ENCODE measurements at regions not wholly inside any gene's neighbourhood (a gene's known extent, or its start where the extent isn't known, plus 50 kb on each side); places are given as distances from the start of the nearest gene placed in this dataset.
"Not testable (repeated sequence)": the region's sequence is repeated elsewhere in the genome, so short reads cannot be mapped to it uniquely, and the experiment has no call there.

DNA sequence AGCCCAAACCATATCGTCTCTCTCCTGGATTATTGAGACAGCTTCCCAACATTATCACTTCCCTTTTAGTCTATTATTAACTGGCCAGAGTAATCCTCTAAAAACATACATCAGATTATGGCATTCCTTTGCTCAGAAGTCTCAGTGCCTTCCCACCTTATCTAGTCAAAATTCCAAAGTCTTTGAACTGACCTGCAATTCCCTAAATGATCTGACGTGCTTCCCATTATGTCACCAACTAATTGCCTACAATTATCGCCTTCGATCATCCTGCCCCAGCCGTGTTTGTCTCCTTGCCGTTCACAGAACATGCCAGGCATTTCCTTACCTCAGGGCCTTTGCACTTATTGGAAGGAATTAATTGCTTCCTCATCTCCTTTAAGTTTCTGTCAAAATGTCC lies 332.4 kb downstream of the IRS1 start:
- DNase-seq: no peak

DNA sequence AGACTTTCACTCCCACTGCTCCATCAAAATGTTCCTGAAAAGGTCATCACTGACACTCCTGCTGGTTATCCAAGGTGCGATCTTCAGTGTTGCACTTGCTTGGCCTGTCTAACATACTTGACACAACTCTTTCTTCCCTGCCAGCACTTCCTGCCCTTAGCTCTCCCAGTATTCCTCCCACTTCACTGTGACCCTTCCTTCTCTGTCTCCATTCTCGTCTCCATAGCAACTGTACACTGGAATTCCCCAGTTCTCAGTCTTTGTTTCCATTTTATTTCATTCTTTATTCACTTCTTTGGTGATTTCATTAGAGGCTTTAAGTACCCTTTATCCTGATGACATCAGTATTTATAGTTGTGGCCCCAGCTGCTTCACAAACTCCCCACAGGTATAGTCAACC lies 333.0 kb downstream of the IRS1 start:
- DNase-seq: no peak

DNA sequence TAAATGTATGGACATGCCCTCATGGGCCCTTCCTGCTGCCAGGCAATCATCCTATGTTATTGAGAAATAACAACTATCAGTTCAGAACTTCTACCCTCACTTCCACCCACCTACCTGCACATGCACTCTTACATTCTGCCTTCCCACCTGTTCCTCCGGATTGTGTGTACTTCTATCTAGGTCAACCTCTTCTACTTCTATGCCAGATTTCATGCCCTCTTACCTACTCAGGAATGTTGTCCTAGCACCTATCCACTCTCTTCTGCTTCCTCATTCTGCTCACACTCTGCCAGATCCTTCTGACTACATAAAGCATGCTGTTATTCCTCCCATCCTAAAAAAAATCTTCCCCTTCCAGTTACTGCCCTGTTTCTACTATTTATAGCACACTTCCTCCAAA lies 333.5 kb downstream of the IRS1 start:
- no peak for DNase-seq

DNA sequence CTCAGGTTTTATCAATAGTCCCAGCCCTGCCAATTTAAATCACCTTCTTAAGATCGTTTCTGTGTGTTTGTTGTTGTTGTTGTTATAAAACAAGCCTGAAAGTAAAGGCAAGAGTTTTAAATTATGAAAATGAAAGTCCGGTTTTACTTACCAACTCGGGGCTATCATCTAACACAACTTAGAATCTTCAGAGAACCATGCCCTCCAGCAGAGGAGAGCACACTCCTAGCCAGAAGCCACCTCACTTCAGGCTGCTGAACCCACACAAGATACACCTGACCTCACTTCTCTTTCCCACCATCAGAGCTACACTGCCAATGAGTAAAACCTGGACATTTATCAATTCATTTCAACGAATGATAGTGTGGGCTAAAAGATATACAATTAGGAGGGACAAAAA lies 335.2 kb downstream of the IRS1 start:
- DNase-seq: no peak

DNA sequence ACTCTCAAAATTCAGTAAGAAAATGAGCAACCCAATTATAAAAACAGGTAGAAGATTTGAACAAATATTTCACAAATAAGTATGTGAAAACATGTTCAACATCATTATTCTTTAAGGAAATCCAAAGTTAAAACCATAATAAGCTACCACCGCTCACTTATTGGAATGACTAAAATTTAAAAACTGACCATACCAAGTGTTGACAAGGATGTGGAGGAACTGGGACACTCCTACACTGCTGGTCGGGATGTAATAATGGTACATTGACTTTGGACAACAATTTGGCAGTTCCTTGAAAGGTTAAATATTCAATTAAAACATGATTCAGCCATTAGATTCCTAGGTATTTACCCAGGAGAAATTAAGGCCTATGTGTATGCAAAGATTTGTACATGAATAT lies 336.5 kb downstream of the IRS1 start:
- DNase-seq: no peak

DNA sequence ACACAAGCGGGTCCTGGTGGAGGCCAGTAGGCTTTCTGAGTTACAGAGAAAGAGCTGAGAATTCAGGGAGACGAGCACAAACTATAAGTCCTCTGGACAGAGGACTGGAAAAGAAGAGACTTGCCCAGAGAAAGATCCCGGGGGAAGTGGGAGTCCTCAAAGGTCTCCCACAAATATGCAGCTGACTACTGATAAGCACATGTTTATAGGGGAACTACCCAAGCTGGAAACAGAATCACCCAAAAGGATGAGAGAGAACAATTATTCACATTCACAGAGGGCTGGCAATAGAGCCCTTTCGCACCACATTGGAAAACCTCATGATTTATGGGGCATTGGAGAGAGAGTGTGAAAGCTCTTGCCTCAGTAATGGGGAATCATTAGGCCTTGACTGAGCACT lies 337.6 kb downstream of the IRS1 start:
- DNase-seq: no peak

DNA sequence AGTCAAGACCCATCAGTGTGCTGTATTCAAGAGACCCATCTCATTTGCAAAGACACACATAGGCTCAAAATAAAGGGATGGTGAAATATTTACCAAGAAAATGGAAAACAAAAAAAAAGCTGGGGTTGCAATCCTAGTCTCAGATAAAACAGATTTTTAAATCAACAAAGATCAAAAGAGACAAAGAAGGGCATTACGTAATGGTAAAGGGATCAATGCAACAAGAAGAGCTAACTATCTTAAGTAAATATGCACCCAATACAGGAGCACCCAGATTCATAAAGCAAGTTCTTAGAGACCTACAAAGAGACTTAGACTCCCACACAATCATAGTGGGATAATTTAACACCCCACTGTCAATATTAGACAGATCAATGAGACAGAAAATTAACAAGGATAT lies 343.5 kb downstream of the IRS1 start:
- not testable (repeated sequence) for DNase-seq

DNA sequence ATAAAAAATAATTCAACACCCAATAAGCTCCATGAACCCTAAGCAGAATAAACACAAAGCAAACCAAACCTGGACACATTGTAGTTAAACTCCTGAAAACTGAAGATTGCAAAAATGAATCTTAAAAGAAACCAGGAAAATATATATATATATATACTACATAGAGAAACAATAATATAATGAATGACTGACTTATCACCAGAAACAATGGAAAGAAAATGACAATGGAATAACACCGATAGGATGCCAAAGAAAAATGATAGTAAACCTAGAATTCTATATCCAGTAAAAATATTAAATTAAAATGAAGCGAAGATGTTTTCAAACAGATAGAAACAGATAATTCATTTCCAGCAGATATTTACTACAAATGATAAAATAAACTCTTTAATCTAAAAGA lies 346.9 kb downstream of the IRS1 start:
- no peak for DNase-seq

DNA sequence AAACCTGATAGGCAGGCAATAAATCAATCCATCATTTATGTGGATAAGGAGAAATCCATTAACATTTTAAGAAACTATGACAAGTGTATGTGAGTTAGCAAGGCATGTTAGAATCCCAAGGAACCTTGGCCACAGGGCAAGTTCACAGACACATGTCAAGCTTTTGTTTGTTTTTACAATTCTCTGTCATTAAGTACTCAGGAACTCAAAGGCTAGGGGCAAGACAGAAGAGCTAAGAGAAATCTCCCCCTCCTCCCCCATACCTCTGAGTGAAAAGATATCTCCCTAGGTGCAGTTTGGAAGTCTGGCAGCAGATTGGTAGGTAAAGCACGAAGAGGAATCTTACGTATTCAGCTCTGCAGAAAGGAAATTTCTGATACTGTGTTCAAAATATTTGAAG lies 348.1 kb downstream of the IRS1 start:
- no peak for DNase-seq

DNA sequence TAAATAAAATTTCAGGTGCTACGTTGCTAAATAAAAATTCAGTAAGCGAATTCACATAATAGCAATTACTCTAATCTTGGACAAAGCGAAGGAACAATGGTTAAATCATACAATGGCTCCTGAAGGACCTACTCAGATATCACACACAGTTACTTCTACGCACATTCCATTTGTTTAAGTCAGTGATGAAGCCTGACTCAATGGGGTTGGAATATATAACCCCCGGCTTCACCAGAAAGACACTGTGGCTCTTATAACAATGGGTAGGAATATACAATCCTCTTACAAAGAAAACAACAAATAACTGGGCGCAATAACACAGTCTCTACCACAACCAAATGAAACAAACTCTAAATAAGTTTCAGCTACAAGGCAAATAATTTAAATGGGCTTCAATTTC lies 349.5 kb downstream of the IRS1 start:
- DNase-seq: peak; percentile 50

DNA sequence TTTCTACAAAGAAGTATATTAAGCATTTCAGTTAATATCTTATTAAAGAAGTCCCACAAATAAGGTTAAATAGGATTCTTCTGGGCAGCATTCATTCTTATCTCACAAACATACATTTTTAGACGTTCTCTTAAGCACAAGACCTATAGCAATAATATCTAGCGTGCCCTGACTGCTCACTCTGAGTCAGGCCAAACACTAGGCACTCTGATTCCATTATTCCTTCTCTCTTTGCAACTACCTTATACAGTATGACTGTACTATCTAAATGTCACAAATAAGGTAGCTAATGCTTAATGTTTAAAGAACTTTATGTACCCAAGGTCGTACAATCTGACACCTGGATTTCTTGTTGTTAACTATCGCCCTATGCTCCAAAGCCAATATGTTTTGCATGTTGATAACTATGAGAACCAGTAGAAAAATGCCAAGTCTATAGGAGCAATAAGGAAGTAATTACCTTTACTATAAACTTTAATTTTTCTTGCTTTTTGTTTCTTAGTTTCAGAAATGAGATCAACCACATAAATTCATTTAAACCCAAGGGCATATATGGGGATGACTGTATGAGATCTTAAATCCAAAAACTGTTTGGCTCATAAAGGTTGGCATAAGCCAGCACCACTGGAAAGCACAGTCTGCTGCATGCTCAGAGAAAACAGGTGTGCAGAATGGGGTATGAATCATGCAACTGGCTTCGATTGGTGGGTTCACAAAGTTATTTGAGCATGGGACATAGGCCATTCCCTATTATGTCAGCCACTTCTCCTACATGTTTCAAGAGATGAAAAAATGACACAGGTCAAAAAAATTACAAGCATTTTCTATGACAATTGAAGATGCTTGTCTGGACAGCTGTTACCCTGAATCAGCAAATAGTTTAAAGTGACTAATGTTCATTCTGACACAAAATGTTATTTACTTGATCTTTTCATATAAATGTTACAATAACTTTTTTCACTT lies 352.0 kb downstream of the IRS1 start:
- DNase-seq: peak; percentile 74

DNA sequence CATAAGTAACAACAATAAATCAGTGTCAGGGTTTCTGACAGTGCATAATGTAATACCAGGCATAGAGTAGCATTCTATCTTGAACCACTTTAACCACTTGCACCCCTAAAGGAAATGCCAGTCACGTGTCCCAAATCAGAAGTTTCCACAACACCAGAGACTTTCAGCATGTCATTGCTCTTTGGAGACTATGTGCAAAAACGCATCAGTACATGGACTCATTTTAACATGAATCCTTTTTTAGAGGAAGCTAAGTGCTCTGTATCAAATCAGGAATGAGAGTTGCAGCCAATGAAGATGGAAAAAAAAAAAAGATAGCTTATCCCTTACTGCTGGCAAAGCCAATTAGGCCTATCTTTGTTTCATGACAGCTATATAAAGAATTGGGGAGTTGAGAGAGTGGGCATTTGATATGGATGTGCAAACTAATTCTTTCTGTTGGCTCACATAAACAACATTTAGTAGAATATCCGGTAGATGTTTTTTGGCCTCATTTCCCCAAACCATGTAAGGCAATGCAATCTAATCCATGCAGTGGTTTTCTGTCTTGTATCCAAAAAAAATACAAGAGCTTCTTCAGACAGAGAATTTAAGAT lies 353.1 kb downstream of the IRS1 start:
- DNase-seq: peak; percentile 76

DNA sequence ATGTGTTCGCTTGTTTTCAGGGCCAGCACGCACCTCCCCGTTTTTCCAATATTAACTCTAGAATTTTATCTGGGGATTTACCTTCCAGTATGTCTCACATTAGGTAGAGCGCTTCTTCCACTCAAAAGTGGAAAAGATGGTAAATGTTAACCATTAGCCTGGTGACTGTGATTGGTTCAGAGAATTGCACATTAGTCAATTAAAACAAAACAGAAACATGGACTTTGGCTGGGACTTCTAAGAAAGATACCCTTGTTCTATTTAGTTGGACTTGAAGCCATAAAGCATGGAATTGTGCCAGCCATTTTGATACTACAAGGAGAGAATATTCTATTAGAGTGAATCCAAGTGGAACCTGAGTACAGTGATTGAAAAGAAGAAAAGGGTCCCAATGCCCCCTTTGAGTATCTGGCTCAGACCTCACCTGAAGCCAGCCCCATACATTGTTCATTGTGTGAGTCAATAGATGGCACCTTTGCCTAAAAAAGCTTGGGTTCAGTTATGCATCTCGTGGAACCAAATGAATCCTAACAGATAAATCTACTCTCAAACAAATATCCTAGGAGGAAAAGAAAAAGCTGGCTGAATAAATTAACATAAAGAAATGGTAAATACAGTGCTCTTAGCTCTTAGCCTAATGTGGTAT lies 354.3 kb downstream of the IRS1 start:
- DNase-seq: no peak

DNA sequence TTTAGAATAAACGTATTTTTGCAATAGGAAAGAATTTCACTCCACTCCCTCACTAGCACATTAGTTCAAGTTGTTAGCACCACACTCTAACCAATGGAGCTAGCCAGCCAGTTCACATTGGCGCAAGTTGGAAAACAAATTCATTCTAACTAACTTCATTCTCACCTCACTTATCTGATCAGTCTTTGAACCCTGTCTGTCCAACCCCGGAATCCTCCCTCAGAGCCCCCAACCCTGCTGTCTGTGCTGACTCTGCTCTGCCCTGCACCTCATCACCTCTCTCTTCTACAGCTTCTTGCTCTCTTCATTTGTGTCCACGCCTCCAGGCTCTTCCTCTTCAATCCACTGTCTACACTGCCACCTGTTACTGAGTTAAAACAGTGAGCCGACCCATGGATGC lies 356.5 kb downstream of the IRS1 start:
- no peak for DNase-seq

DNA sequence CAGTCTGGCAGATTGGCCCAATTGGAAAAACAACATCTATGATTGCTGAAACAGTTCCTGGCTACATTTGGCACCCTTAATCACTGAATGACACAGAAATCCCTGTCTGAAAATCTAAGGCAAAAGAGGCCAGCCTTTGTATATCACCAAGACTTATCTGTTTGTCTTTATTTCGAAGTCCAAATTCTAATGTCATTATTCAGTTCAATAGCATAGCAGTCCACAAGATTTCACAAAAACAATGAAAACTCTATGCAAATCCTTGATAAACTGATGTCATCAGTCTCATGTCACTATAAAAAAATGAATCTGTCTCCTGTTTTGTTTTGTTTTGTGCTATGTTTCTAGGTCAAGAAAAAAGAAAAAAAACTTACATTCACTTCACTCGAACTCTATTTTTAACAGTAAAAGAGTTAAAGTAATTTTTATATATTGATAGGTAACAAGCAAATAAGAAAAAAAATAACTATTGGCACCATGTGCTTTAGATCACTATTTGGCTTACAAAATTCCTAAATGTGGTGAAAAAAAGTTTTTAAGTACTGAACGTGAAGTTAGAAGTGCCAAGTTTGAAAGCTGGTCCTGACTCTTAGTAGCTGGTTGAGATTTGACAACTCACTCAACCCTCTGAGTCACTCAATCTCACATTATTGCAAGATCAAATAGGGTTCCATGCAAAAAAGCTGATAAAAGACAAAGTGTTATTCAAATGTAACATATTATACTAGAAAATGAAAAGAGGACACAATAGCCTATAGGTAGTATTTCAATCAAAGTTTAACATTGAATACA lies 359.3 kb downstream of the IRS1 start:
- peak; percentile 62 for DNase-seq

DNA sequence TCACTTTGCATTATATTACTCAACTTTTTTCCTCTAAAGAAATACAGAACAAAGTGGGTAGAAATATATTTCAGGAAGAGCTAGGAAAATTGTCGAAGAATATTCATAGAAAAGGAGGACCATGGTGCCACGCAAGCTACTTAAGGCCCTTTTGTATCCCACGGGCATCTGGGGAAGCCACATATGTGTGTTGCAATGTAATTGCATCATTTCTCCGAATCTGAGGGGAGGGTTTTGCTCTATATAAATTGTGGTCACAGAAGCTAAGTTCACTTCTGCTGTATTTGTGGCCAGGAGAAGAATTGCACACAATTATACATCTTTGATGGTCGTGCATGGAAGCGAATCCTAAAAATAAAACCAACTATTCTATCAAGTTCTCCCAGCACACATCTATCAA lies 360.3 kb downstream of the IRS1 start:
- DNase-seq: peak; percentile 65

DNA sequence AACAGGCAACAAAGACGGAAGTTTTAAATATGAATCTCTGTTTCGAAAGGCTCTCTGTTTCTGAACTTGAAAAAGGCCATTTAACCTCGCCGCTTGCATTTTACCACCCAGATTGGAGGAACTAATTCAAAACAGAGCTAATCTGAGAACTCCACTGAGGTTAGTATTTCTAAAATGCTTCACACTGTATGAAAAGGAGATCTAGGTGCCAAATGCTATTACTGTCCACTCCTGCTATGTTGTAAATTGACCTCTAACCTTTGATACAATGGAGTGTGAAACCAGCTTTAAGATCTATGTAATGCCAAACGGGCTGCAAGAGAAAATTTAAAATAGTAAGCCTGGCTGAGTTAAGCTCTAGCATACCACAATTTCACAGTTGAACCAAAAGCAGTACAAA lies 364.5 kb downstream of the IRS1 start:
- no peak for DNase-seq

DNA sequence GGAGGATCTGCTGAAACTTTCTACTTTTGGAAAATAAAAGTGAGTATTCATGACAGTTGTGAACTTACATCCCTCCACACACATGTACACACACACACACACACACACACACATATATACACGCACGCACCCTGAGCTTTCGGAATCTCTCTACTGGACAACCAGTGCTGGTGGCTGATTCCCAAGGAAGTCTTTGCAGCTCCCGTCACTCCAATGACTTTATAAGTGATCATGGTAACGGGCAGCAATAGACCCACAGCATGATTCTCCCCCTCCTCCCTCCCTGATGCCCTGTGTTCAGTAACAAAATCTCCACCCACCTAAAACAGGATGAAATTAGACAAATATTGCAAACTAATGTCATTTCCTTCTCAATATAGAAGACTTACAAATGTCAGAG lies 364.9 kb downstream of the IRS1 start:
- no peak for DNase-seq

DNA sequence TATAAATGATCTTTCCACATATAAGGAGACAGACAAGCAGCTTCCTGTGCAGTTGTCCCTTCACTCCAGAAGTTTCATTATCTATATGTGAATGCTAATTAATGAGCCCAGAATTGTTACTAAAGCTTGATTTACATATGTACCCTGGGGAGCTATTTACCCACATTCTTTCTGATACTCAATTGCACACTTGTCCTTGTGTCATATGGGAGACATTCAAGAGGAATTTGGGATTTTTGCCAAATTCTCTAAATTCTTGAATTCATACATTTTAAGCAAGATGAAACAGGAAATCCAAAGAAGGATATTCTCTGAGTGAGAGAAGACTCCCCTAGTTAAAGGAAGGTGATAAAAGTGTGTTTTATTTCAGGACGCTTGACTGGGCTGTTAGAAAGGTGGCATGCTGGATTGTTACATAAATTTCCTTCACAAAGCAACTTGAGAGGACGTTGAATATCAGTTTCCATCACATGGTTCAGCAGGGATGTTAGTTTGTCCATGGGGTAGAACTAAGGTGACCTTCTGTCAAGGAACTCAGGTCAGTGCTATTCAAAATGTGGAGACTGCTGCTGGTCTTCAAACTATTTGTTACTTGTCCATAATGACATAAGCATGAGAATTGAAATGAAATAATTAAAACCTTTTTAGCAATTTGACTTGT lies 368.2 kb downstream of the IRS1 start:
- peak; percentile 82 for DNase-seq

DNA sequence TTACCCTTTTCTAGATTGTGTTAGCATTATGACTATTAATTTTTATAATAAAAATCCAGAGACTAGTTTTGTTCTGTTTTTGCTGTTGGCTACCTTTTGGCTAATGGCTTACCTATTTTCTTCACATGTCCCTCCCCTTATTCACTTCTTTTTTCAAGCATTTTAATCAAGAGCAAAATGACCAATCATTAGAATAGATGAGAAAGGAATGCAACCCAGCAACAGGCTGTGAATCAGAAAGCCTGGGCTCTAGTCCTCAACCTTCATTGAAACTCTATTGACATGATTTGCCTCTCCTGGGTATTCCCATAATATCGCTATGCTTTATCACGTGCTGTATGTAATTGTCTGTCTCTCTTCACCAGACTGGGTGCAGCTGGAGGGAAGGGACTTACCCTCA lies 370.1 kb downstream of the IRS1 start:
- DNase-seq: no peak

DNA sequence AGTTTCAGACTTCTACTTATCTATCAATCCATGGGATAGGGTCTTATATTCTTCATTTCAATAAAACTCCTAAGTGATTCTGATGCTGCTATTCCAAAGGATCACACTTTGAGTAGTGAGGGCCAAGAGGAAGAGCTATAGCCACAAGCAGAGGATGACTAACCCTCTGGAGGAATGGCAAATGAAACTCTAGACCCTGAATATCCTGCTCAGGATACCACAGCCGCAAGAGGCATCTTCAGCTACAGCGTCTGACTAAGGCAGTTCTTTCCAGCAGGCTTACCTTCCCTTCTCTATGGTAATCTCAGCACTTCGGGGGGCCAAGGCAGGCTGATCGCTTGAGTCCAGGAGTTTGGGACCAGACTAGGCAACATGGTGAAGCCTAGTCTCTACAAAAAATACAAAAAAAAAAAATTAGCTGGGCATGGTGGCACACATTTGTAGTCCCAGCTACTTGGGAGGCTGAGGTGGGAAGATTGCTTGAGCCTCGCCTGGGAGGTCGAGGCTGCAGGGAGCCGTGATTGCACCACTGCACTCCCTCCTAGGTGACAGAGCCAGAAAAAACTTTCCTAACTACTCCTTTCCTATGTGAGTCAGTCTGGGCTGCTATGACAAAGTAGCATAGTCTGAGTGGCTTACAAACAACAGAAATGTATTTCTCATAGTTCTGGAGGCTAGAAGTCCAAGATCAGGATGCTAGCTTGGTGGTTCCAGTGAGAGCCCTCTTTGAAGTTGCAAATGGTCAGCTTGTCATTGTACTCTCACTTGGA lies 371.9 kb downstream of the IRS1 start:
- DNase-seq: peak; percentile 97

DNA sequence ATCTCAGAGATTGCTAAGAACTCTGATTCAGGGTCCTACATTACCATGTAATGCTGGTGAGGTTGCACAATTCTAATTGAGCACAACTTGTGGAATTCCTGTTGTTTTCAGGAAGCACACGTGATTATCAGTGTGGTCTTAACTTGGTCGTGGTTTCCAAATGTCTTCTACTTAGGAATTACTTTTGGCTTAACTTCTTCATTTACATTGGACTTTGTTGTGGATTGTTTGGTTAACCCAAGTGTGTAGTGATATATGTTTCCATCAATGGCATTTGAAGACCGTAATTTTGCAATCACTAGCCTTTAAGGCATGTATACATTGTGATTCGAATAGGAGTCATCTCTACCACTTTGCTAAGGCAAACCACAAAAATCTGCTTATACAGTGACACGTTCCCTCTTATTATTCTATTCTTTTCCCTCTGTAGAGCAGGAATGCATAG lies 373.3 kb downstream of the IRS1 start:
- peak; percentile 100 for DNase-seq

Data from fibroblast of upper back skin (primary cell).